ENCODE measurements at regions not wholly inside any gene's neighbourhood (a gene's known extent, or its start where the extent isn't known, plus 50 kb on each side); places are given as distances from the start of the nearest gene placed in this dataset.
"Not testable (repeated sequence)": the region's sequence is repeated elsewhere in the genome, so short reads cannot be mapped to it uniquely, and the experiment has no call there.

- H3K27ac ChIP-seq: no peak overlapping the region
- H3K9me3 ChIP-seq: no peaks in the 10 kb centered on the region
- no peaks in the 10 kb centered on the region for H3K36me3 ChIP-seq
- H3K27me3 ChIP-seq: no peaks in the 10 kb centered on the region
- WGBS, 2 donors: 83 to 85% methylated on average over 17 to 21 of the region's 22 CpGs
- H3K4me1 ChIP-seq: no peaks in the 10 kb centered on the region
- DNase-seq (ENCODE audit: low spot score in 2 of 2): no peak
- TF ChIP-seq, protein P1, sequence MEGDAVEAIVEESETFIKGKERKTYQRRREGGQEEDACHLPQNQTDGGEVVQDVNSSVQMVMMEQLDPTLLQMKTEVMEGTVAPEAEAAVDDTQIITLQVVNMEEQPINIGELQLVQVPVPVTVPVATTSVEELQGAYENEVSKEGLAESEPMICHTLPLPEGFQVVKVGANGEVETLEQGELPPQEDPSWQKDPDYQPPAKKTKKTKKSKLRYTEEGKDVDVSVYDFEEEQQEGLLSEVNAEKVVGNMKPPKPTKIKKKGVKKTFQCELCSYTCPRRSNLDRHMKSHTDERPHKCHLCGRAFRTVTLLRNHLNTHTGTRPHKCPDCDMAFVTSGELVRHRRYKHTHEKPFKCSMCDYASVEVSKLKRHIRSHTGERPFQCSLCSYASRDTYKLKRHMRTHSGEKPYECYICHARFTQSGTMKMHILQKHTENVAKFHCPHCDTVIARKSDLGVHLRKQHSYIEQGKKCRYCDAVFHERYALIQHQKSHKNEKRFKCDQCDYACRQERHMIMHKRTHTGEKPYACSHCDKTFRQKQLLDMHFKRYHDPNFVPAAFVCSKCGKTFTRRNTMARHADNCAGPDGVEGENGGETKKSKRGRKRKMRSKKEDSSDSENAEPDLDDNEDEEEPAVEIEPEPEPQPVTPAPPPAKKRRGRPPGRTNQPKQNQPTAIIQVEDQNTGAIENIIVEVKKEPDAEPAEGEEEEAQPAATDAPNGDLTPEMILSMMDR (IDR thresholded peaks at IDR 0.05): no peak
- TF ChIP-seq EP300 (IDR thresholded peaks at IDR 0.05): no peak
- no peak for TF ChIP-seq POLR2A (IDR thresholded peaks at IDR 0.05)
- no peak overlapping the region for H3K4me3 ChIP-seq
Observed at GRCh38 chr19:30111021-30111855, 169.2 kb downstream of the URI1 start.

- Histone ChIP-seq H3K4me3 (no peak overlapping the region), H3K27ac (no peak overlapping the region), H3K27me3 (no peaks in the 10 kb centered on the region), H3K36me3 (no peaks in the 10 kb centered on the region), H3K4me1 (no peaks in the 10 kb centered on the region), H3K9me3 (no peaks in the 10 kb centered on the region)
- TF ChIP-seq EP300 (IDR thresholded peaks at IDR 0.05) (no peak), POLR2A (IDR thresholded peaks at IDR 0.05) (no peak)
- 91 to 93% methylated on average over 5 to 9 of the region's 9 CpGs for WGBS, 2 donors
- no peak for DNase-seq (ENCODE audit: low spot score in 2 of 2)
Observed at GRCh38 chr19:30112171-30112570, 170.1 kb downstream of the URI1 start.

DNA sequence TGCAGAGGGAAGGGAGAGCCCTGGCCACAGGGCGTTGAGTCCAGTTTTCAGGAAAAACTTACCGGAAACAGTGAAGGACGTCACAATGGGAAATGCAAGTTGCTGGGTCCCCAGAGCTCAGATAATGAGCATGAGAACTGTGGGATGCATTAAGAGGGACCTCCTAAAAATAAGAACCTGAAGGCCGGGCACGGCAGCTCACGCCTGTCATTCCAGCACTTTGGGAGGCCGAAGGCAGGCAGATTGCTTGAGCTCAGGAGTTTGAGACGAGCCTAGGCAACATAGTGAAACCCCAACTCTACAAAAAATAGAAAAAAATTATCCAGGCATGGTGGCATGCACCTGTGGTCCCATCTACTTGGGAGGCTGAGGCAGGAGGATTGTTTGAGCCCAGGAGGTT lies 170.6 kb downstream of the URI1 start:
- H3K9me3 ChIP-seq: no peaks in the 10 kb centered on the region
- H3K27ac ChIP-seq: no peak overlapping the region
- WGBS, 2 donors: 91 to 94% methylated on average over 8 of the region's 8 CpGs
- no peaks in the 10 kb centered on the region for H3K4me1 ChIP-seq
- DNase-seq (ENCODE audit: low spot score in 2 of 2): no peak
- H3K36me3 ChIP-seq: no peaks in the 10 kb centered on the region
- no peaks in the 10 kb centered on the region for H3K27me3 ChIP-seq
- TF ChIP-seq, protein P1 (IDR thresholded peaks at IDR 0.05): no peak
- TF ChIP-seq POLR2A (IDR thresholded peaks at IDR 0.05) (no peak), EP300 (IDR thresholded peaks at IDR 0.05) (no peak)
- H3K4me3 ChIP-seq: no peak overlapping the region

- WGBS, 2 donors: 56 to 63% methylated on average over 5 of the region's 5 CpGs
- no peak overlapping the region for H3K27ac ChIP-seq
- H3K27me3 ChIP-seq: no peaks in the 10 kb centered on the region
- no peak overlapping the region for H3K4me3 ChIP-seq
- no peaks in the 10 kb centered on the region for H3K36me3 ChIP-seq
- no peaks in the 10 kb centered on the region for H3K4me1 ChIP-seq
- TF ChIP-seq, protein P1 (IDR thresholded peaks at IDR 0.05): no peak
- TF ChIP-seq POLR2A (IDR thresholded peaks at IDR 0.05) (no peak), EP300 (IDR thresholded peaks at IDR 0.05) (no peak)
- DNase-seq (ENCODE audit: low spot score in 2 of 2): no peak
- H3K9me3 ChIP-seq: no peaks in the 10 kb centered on the region
Observed at GRCh38 chr19:30113186-30113585, 171.1 kb downstream of the URI1 start.

DNA sequence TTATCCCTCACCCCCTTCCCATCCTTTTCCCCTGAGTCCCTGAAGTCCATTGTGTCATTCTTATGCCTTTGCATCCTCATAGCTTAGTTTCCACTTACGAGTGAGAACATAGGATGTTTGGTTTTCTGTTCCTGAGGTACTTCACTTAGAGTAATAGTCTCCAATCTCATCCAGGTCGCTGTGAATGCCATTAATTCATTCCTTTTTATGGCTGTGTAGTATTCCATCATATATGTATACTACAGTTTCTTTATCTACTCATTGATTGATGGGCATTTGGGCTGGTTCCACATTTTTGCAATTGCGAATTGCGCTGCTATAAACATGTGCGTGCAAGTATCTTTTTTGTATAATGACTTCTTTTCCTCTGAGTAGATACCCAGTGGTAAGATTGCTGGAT lies 172.1 kb downstream of the URI1 start:
- DNase-seq (ENCODE audit: low spot score in 2 of 2); H3K9me3 ChIP-seq; H3K4me1 ChIP-seq; H3K27me3 ChIP-seq; H3K4me3 ChIP-seq; H3K36me3 ChIP-seq; H3K27ac ChIP-seq: not testable (repeated sequence)
- WGBS, 2 donors: 89% methylated on average over 5 of the region's 5 CpGs

DNA sequence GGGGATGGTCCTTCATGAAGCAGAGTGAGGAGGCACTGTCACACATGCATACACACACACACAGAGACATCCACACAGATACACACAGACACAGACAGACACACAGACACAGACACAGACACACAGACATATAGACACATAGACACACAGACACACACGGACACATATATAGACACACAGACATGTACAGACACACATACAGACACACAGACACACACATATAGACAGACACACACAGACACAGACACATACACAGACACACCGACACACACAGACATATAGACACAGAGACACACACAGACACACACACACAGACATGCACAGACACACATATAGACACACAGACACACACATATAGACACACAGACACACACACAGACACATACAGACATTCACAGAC lies 173.9 kb downstream of the URI1 start:
- Histone ChIP-seq H3K9me3 (no peaks in the 10 kb centered on the region), H3K36me3 (no peaks in the 10 kb centered on the region), H3K27ac (no peak overlapping the region), H3K4me3 (no peak overlapping the region), H3K4me1 (no peaks in the 10 kb centered on the region), H3K27me3 (no peaks in the 10 kb centered on the region)
- DNase-seq (ENCODE audit: low spot score in 2 of 2): no peak
- WGBS, 2 donors: 91 to 97% methylated on average over 2 of the region's 2 CpGs
- TF ChIP-seq, protein P1 (IDR thresholded peaks at IDR 0.05): no peak

All from tibial nerve (tissue), 4 donors.